ENCODE measurements at regions not wholly inside any gene's neighbourhood (a gene's known extent, or its start where the extent isn't known, plus 50 kb on each side); places are given as distances from the start of the nearest gene placed in this dataset.
"Not testable (repeated sequence)": the region's sequence is repeated elsewhere in the genome, so short reads cannot be mapped to it uniquely, and the experiment has no call there.

DNA sequence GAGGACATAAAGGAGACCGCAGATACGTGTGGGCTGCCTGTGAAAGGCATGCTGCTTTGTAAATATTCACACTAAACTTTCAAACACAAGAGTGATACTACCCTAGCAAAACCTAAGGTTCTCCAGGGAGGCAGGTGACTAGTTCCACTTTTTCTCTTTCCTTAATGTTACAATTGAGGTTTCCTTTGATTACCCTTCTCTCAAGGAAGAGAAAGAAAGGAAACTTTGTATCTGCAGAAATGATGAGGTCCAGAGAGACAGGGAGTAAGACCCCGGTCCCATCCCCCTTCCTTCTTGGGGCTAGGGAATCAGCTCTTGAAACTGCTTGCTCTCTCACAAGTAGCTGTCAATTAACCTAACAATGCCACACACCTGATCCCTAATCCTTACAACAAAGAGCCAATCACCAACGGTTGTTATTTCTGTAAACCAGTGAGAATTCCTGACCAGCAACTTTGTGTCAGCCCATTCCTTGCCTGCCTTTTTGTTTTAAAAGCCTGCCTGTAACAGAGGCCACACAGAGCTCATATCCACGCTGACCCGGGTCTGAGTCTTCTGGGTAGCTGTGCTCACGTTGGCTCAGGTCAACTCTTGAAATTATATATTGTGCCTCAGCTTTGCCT, 754.8 kb upstream of the FRG1 start:
- DNase-seq (ENCODE audit: low spot score) = no peak

DNA sequence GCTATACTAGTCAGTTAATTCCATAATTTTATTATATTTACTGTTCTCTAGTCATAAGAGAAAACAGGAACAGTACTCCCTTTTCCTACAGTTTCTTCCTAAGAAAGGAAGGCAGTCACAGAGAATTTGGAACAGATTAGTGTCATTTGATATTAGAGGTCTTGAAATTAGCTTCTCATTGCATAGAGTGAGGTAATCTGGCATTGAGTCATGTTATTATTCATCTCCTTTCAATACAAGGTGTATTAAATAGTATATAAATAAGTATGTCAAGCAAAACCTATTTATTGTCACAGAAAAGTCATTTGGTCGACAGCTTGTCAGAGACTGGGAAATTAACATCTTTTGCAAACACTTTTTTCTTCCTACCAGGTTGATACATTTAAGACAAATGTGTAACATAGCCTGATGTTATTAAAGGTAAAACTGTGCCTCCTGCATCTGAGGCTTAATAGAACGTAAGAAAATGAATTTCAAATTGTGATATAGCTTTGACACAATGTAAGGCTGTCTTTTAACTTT, 753.1 kb upstream of the FRG1 start:
- no peak for DNase-seq (ENCODE audit: low spot score)

DNA sequence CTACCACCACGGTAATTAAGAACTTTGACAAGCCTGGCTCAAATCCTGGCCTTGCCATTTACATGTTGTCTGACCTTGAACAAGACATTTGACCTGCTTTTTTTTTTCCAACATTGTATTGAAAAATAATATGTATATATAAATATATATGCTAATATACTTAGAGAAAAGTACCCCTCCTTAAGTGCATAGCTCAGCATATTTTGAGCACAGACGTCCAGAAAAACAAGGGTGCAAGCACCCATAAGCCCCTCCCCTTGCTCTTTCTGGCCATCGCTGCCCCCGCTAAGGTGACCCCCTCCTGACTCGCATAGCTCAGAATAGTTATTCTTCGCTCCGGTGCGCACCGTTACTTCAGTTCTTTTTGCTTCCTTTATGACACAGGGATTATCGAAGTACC, 742.0 kb upstream of the FRG1 start:
- no peak for DNase-seq (ENCODE audit: low spot score)

DNA sequence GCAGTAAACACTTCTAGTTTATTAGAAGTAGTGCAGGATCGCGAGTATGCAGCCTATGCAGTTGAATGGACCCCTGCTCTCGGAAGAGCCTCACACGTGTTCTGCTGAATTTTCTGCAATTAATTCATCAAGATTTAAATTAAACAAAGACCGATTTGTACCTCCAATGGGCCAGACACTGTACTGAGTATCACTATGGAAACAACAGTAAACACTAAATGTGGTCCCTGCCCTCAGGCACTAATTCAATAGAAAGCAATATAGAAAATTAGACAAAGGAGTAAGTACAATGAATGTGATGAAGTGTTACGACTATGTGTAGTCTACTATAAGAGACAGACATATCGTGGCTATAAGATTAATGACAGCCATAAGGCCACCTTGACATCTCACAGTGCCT, 740.3 kb upstream of the FRG1 start:
- DNase-seq (ENCODE audit: low spot score) = no peak

DNA sequence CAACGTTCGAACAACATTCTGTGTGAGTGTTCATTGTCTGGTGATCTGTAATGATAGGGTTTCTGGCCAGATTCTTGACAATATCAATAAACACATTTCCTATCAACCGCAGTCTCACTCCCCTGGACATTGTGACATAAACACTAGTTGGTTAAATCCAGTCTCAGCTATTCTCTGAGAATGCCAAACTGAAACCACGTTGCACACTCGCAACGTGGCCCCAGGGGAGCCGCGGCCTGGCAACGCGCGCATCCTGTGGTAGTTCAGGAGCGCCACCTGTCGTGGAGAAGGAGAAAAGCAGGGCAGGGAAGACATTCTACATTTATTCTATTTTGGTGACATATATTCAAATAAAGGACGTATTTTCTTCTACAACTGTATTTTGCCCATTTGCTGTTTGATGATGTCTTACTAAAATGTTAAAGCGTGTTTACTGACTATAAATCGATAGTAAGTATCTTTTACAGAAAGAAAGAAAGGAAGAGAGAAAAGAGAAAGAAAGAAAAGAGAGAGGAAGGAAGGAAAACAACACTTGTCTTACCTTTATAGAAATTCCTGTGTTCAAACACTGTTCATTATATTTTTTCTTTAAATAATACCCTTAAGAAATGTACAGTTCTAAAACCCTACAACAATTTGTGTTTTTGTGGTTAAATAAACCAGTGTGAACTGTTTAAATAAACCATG, 738.3 kb upstream of the FRG1 start:
- DNase-seq (ENCODE audit: low spot score) = peak; percentile 62

DNA sequence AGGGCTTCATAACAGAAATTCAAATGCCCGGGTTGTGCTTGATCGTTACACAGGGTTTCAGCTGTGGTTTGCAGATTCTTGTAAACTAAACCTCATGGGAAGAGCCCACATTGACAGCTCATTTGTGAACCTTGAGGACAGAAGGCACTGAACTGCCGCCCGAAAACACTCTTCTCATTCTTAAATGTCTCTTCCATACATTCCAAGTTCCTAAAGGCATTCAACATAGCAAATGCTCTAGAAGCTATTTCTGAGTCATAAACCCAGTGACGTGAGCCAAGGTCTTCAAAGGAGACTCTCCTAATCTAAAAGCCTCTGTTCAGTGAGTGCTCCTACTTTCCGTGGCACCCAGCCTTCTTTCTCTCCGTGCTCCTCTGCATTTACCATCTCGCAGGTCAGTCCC, 737.8 kb upstream of the FRG1 start:
- no peak for DNase-seq (ENCODE audit: low spot score)

DNA sequence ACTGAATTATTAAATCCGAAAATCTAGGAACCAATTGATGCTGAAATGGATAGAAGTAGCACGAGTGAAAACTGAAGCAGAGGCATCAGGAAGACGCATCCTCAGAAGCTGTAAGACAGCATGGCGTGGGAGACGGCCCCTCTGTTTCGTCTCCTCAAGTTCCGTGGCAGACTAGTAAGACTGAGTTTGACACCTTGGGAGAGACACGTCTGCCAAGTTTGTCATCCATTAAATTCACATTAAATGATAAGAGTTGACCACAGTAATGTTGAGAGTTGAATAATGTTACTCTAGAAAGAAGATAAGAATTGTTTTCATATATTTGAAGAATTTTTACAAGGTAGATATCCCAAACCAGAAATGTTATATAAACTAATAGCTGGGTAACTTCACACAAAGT, 736.1 kb upstream of the FRG1 start:
- DNase-seq (ENCODE audit: low spot score) = no peak

DNA sequence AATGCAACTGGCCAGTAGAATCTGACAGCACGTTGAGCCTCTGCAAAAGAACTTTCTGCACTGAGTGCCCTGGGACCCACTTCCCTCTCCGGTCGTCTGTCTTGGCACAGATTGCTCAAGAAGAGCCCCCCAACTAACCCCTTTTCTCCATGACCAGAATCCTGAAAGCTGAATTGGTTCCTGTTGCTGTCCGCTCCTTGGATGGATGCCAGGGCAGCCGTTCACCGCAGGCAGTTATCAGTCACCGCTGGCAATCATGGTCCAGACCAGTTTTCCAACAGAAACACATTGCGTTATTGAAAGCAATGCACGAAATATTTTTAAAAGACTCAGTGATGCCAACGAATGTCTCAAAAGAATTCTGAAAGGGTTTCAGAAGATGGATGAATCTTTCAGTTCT, 733.7 kb upstream of the FRG1 start:
- no peak for DNase-seq (ENCODE audit: low spot score)

DNA sequence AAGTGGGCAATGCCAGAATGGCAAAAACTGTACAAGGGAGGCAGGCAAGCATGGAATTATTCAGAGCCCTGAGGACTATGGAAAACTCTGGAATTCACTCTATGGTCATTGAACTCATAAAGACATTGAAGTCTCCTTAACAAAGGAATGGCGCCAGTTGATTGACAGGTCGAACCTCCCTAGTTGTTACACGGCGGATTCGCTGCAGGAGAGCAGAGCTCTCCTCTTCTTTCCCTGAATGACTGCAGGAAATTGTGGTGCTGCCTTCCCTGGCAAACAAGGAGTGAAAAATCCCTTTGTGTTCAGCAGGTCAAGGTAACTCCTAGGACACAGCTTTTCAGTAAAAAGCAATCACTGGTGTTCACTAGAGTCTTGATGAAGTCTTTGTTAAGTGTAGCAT, 732.8 kb upstream of the FRG1 start:
- no peak for DNase-seq (ENCODE audit: low spot score)

DNA sequence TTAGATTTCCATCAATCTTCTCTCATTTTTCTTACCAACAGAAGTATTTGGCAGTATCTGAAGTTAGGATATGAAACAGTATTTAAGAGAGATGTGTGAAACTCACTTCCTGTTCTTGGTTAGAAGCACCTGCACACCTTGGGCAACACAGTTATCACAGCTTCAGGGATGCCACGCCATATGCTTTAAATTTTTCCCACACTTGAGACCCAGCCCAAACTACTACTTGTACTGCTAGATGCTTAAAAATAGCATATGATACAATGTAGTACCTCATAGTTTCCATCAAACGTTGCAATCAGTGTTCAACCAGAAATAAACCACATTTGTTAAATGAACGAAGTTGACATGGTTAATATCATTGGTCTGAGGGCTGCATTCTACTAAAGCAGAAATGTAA, 725.1 kb upstream of the FRG1 start:
- no peak for DNase-seq (ENCODE audit: low spot score)

DNA sequence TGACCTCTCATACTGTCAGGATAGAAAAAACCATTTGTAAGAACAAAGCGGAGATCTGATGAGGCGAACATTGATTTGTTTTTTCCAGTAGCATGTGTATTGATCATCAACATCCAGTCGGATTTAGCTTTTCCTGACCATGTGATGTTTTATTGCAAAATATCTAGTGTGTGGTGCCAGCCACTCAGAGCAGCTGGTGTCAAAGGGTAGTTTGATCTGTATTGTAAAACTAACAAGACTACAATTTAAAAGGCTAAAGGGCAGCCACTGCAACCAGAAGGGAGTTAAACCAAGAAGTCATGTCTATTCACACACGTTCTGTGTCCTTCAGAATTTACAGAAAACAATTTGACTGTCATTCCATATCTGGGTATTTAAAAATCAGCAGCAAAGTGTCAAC, 719.0 kb upstream of the FRG1 start:
- DNase-seq (ENCODE audit: low spot score) = no peak

DNA sequence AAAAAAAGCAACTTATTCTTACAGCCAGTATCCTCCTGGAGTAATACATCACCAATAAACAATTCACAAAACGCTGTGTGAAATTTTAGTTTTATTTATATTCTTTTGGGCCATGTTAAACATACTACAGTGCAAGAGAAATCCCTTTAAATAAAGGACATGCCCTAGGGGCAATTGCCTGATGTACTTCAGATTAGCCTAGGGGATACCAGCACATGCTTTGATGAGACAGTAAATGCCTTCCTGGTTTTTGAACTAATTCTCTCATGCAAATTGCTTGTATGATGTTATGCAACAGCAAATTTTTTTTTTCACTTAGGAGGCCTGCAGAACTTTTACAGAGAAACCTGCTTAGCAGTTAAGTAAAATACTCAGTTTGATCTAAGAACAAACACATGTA, 711.9 kb upstream of the FRG1 start:
- DNase-seq (ENCODE audit: low spot score) = no peak

DNA sequence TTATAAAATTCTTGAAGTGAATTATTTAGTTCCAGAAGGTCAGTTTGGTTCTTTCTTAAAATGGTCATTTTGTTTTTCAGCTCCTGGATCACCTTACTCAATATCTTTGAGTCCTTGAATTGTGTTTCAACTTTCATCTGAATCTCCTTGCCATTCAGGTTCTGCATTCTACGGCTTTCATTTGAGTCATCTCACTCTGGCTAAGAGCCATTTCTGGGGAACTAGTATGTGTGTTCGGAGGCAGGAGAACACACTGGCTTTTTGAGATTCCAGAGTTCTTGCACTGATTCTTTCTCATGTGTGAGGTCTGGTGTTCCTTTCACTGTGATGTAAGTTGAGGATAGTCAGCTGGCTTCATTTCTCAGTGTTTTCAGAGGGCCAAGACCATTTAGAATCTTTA, 708.4 kb upstream of the FRG1 start:
- DNase-seq (ENCODE audit: low spot score) = no peak

DNA sequence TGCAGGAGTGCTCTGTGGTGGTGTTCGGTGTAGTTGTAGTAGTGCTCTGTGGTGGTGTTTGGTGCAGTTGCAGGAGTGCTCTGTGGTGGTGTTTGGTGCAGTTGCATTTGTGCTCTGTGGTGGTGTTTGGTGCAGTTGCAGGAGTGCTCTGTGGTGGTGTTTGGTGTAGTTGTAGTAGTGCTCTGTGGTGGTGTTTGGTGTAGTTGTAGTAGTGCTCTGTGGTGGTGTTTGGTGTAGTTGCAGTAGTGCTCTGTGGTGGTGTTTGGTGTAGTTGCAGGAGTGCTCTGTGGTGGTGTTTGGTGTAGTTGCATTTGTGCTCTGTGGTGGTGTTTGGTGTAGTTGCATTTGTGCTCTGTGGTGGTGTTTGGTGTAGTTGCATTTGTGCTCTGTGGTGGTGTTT, 706.9 kb upstream of the FRG1 start:
- DNase-seq (ENCODE audit: low spot score) = not testable (repeated sequence)

DNA sequence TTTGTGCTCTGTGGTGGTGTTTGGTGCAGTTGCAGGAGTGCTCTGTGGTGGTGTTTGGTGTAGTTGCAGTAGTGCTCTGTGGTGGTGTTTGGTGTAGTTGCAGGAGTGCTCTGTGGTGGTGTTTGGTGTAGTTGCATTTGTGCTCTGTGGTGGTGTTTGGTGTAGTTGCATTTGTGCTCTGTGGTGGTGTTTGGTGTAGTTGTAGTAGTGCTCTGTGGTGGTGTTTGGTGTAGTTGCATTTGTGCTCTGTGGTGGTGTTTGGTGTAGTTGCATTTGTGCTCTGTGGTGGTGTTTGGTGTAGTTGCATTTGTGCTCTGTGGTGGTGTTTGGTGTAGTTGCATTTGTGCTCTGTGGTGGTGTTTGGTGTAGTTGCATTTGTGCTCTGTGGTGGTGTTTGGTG, 705.7 kb upstream of the FRG1 start:
- not testable (repeated sequence) for DNase-seq (ENCODE audit: low spot score)

DNA sequence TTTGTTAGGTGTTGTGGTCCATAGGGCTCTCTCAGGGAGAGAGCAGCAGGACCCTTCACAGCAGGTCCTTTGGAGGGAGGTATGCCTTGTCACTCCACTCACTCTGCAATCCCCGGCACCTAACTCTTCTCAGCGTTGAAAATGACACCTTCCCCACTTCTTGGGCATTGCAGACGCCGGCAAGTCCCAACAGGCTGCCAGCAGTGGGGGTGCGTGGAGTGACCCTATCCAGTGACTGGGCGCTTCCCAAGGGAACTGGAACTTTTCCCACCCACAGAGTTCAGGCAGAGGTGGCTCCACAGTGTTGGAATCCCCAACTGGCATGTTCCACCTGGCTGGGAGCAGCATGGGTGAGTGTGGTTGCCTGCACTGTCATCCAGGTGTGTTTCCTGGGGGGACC, 705.1 kb upstream of the FRG1 start:
- no peak for DNase-seq (ENCODE audit: low spot score)

DNA sequence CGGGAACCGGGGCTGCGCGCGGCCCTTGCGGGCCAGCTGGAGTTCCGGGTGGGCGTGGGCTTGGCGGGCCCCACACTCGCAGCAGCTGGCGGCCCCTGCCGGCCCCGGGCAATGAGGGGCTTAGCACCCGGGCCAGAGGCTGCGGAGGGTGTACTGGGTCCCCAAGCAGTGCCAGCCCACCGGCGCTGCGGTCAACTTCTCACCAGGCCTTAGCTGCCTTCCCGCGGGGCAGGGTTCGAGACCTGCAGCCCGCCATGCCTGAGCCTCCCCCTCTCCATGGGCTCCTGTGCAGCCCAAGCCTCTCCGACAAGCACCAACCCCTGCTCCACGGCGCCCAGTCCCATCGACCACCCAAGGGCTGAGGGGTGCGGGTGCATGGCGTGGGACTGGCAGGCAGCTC, 704.4 kb upstream of the FRG1 start:
- not testable (repeated sequence) for DNase-seq (ENCODE audit: low spot score)

DNA sequence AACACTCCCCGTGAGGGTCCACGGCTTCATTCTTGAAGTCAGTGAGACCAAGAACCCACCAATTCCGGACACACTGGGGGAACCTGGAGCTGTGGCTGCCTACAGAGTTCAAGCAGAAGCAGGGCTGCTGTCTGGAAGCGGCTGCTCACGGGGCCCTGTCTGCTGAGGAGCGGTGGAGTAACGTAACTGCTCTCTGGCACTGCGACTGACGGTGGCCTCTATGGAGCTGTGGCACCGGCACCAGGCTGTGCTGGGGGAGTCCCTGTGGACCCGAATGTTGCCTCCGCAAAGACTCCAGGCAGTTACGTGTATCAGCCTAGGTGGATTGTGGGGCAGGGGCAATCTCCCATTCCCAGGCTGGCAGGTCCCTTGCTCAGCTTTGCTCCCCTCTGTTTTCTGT, 703.3 kb upstream of the FRG1 start:
- DNase-seq (ENCODE audit: low spot score) = no peak

DNA sequence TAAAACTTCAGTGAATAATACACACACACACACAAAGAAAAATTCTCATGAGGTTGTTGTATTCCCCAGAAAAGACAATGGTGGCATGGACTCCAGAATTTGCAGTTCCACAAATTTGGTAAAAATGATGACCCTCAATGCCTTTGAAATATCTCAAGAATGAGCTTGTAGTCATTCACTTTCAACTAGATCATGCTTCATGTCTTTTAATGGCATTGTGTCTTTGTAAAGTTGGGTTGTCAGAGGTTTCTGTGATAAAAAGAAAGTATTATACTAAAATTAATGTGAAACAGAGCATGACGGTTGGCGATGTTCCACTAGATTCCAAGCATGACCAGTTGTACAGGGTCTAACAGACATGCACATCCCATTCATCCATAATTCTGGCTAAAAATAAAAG, 685.0 kb upstream of the FRG1 start:
- DNase-seq (ENCODE audit: low spot score) = no peak

DNA sequence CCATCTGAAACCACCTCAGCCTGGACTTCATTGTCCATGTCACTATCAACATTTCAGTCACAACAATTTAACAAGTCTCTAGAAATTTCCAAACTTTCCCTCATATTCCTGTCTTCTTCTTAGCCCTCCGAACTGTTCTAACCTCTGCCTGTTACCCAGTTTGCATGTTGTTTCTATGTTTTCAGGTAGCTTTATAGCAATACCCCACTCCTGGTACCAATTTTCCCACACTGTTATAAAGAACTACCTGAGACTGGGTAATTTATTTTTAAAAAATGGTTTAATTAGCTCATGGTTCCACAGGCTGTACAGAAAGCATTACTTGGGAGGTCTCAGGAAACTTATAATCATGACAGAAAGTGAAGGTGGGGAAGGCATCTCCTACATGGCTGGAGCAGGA, 679.2 kb upstream of the FRG1 start:
- DNase-seq (ENCODE audit: low spot score) = no peak

DNA sequence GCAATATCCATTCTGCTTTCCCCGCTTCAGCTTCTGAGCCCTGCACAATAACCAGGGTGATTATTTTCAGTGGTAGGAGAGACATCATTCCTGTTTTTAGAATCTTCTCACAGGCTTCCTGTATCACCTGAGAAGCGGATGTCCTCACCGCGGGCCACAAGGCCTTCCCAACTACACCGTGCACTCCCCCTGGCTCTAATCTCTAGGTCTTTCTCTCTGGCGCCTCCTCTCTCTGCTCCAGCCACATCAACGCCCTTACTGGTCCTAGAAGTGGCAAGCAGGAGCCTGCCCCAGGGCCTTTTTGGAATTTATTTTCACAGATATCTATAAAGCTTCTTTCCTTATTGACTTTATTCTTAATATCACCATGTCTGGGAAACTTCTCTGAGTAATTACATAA, 675.2 kb upstream of the FRG1 start:
- DNase-seq (ENCODE audit: low spot score) = no peak

DNA sequence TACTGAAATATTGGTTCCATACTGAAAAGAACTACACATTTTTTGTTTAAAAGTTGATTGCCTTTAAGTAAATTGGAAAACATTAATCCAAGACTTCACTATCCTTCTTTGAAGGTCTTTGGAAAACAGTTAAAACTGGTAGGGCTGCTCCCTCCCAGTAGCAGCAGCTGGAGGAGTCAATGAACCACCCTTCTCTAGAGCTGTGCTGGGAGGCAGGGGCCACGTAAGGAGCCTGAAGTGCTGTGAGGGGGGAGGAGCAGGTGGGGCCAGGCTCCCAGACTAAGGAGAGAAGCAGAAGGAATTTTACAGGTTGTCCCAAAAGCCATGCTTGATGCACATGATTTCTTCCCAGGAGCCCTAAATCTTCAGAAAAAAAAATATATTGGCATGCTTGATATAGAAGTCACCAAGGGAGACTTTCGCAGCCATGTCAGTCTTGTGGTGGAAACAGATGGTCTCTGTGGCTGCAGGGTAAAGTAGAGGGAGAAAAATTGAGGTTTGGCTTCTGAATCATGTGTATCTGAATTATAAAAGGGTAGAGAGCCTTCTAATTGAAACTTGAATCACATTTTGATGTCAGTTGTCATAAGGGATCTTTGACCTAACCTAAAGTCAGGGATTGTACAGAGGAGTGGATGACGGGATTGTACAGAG, 673.2 kb upstream of the FRG1 start:
- no peak for DNase-seq (ENCODE audit: low spot score)

DNA sequence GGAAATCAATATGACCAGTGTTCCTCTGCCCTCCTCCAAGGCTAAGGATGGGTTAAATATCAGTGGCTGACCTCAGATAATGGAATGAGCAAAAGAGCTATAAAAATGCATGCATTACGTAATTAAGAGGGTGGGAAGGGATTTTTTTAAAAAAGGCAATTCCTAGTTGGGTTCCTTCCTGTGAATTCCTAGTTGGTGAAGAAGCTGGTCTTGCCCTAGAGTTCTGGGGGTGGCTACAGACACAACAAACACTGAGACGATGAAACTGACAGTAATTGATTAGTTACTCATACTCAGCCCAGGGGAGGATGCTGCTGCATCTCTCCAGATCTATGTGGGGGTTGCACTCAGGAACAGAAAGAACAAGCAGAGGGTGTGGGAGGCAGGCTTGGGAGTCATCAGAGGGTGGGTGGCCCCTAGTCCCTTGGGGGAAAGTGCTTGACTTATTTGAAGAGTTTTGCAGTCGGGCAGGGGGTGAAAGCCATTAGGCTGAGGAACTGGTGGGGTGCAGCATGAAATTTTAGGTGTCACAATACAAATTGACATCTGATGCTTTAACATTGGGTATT, 662.0 kb upstream of the FRG1 start:
- DNase-seq (ENCODE audit: low spot score) = no peak
